DND-41 (cell line): ENCODE measurements at regions not wholly inside any gene's neighbourhood (a gene's known extent, or its start where the extent isn't known, plus 50 kb on each side); places are given as distances from the start of the nearest gene placed in this dataset.

Source experiments
- ATAC-seq: fragments of 200-7000 bp; cut with Tn5 transposase; 3 replicates; pipeline ENCODE4 v1.9.1; 2021; ENCODE audit warnings: low read depth; ENCODE audit not compliant: insufficient read depth
- DNase-seq: peaks from one replicate; pipeline ENCODE4 v3.0.0-alpha.2; 2020
- H2AFZ ChIP-seq: 2 replicates; pipeline ENCODE4 v1.6.0; 2012; ENCODE audit warnings: low read depth, low read length
- H3K27ac ChIP-seq: 2 replicates; pipeline ENCODE4 v1.5.1; 2012; ENCODE audit warnings: low read length, inconsistent platforms
- H3K27me3 ChIP-seq: fragments of 200-600 bp; sonication (generic); 2 replicates; pipeline ENCODE4 v1.6.0; 2012; ENCODE audit warnings: low read length, mild to moderate bottlenecking, inconsistent platforms; ENCODE audit not compliant: insufficient read depth, poor library complexity
- H3K36me3 ChIP-seq: 2 replicates; pipeline ENCODE4 v1.5.1; 2012; ENCODE audit warnings: low read length, inconsistent platforms; ENCODE audit not compliant: insufficient read depth
- H3K4me1 ChIP-seq: 2 replicates; pipeline ENCODE4 v1.5.1; 2012; ENCODE audit warnings: mild to moderate bottlenecking, low read length; ENCODE audit not compliant: insufficient read depth
- H3K4me2 ChIP-seq: 2 replicates; pipeline ENCODE4 v1.6.0; 2012; ENCODE audit warnings: mild to moderate bottlenecking, moderate library complexity, low read length, inconsistent platforms; ENCODE audit not compliant: insufficient read depth
- H3K4me3 ChIP-seq, 2 experiments: fragments of 200-600 bp in 1 of 2; shearing (Covaris generic) in 1 of 2; 2 replicates each; pipeline ENCODE4 v1.5.1; 2012 to 2016; ENCODE audit warnings: inconsistent platforms in 2 of 2, low read length in 2 of 2, mild to moderate bottlenecking in 2 of 2, low read depth in 1 of 2, moderate library complexity in 1 of 2
- H3K79me2 ChIP-seq: 2 replicates; pipeline ENCODE4 v1.6.0; 2012; ENCODE audit warnings: low read length, inconsistent platforms; ENCODE audit not compliant: insufficient read depth
- H3K9ac ChIP-seq: 2 replicates; pipeline ENCODE4 v1.6.0; 2012; ENCODE audit warnings: low read depth, mild to moderate bottlenecking, inconsistent platforms, low read length, moderate library complexity
- H3K9me3 ChIP-seq: 2 replicates; pipeline ENCODE4 v1.5.1; 2012; ENCODE audit warnings: low read length, moderate library complexity, mild to moderate bottlenecking, inconsistent platforms; ENCODE audit not compliant: insufficient read depth, severe bottlenecking
- H4K20me1 ChIP-seq: 2 replicates; pipeline ENCODE4 v1.6.0; 2012; ENCODE audit warnings: low read length; ENCODE audit not compliant: insufficient read depth
- EZH2 ChIP-seq: IDR thresholded peaks from 3 replicates; pipeline ENCODE4 v1.6.1; 2012; ENCODE audit warnings: borderline replicate concordance, low read depth, mild to moderate bottlenecking, moderate library complexity, low read length, inconsistent platforms; ENCODE audit not compliant: severe bottlenecking
- TF ChIP-seq, protein P1 (sequence below): IDR thresholded peaks from 2 replicates; pipeline ENCODE4 v1.5.1; 2012; ENCODE audit warnings: borderline replicate concordance, low read length, moderate library complexity, mild to moderate bottlenecking; ENCODE audit not compliant: poor library complexity, severe bottlenecking; ENCODE audit errors: extremely low read depth

DNA sequence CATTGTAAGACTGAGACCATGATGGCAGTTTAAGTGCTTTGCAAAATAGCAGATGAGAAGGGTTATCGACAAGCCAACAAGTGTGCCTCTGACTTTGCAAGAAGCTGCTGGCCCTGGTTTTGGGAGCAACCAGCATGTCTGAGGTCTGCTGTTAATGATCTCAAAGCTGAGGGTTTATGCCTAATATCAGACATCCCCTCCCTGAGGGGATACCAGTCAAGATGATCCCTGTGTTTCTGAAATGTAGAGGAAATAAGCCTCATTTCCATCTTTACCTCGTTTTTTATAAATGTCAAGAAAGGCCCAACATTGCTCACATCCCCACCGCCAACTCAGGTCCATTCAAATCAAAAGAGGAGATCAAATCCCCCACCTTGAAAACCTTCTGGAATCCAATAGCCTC lies 120.6 kb downstream of the MYCN start:
- H3K36me3 ChIP-seq: no peaks in the 10 kb centered on the region
- H3K9ac ChIP-seq: no peak overlapping the region
- H3K27me3 ChIP-seq: no peaks in the 10 kb centered on the region
- no peaks in the 10 kb centered on the region for H4K20me1 ChIP-seq
- no peaks in the 10 kb centered on the region for H3K79me2 ChIP-seq
- H3K9me3 ChIP-seq: peaks cover 10% of the 10 kb centered on the region
- ATAC-seq (no peak), DNase-seq (no peak)
- H3K4me1 ChIP-seq: no peaks in the 10 kb centered on the region
- TF ChIP-seq, protein P1, sequence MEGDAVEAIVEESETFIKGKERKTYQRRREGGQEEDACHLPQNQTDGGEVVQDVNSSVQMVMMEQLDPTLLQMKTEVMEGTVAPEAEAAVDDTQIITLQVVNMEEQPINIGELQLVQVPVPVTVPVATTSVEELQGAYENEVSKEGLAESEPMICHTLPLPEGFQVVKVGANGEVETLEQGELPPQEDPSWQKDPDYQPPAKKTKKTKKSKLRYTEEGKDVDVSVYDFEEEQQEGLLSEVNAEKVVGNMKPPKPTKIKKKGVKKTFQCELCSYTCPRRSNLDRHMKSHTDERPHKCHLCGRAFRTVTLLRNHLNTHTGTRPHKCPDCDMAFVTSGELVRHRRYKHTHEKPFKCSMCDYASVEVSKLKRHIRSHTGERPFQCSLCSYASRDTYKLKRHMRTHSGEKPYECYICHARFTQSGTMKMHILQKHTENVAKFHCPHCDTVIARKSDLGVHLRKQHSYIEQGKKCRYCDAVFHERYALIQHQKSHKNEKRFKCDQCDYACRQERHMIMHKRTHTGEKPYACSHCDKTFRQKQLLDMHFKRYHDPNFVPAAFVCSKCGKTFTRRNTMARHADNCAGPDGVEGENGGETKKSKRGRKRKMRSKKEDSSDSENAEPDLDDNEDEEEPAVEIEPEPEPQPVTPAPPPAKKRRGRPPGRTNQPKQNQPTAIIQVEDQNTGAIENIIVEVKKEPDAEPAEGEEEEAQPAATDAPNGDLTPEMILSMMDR: no peak
- no peak for TF ChIP-seq EZH2
- H3K4me3 ChIP-seq: no peak overlapping the region
- no peak overlapping the region for H2AFZ ChIP-seq
- no peak overlapping the region for H3K27ac ChIP-seq
- no peak overlapping the region for H3K4me2 ChIP-seq

DNA sequence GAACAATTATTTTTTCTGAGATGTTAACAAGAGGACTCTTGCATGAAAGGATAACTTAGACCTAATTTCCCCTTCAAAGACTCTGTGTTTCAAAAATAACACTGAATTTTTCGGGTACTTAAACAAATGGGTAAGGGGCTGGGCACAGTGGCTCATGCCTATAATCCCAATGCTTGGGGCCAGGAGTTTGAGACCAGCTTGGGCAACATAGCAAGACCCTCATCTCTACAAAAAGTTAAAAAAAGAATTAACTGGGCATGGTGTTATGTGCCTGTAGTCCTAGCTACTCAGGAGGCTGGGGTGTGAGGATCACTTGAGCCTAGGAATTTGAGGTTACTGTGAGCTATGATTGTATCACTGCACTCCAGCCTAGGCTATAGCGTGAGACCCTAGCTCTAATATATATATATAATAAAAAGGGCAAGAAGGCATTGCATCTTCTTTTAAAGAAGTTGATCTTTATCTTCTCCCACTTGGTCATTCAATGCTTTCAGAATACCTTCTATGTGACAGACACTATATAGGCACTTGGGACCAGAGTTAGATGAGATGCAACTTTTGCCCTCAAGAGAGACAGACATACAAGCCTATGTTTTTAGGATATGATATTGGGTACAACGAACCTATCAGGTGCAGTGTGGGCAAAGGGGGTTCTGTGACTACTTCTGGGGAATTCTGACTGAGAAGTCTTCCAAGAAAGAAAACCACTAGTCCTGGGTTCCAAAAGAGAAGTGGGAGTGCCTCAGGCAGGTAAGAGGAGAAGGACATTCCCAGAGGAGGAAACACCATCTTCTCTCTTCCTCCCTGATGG lies 120.0 kb downstream of the MYCN start:
- H3K4me3 ChIP-seq: no peak overlapping the region
- no peaks in the 10 kb centered on the region for H3K4me1 ChIP-seq
- no peaks in the 10 kb centered on the region for H4K20me1 ChIP-seq
- H3K9me3 ChIP-seq: peaks cover 10% of the 10 kb centered on the region
- no peaks in the 10 kb centered on the region for H3K79me2 ChIP-seq
- DNase-seq (no peak), ATAC-seq (no peak)
- H3K27ac ChIP-seq: no peak overlapping the region
- no peaks in the 10 kb centered on the region for H3K27me3 ChIP-seq
- H2AFZ ChIP-seq: no peak overlapping the region
- no peak overlapping the region for H3K9ac ChIP-seq
- no peak for TF ChIP-seq EZH2
- TF ChIP-seq, protein P1: no peak
- no peak overlapping the region for H3K4me2 ChIP-seq
- H3K36me3 ChIP-seq: no peaks in the 10 kb centered on the region

DNA sequence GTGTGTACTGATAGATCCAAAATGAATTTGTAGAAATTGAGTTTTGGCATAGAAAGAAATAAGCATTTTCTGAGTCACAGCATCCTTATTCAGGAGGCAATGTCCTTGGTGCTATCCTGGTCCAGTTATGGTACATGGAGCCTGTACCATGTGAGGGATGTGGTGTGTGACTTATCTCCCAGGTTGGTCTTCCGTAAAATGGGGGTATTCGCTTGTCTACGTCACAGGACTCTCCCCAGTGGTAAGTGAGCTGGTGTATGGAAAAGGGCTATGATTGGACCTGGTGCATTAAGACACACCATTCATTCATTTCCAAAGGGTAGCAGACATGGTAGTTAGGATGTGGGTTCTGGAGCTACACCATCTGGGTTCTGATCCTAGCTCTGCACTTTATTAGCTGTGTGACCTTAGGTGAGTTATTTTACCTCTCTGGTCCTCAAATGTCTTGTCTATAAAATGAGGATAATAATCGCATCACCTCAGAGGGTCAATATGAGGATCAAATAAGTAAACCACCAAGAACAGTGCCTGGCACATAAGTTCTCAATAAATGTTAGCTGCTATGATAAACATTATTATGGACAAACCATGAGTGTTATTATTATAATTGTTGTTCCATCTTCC lies 119.2 kb downstream of the MYCN start:
- H3K27ac ChIP-seq: no peak overlapping the region
- H3K4me2 ChIP-seq: no peak overlapping the region
- peaks cover 10% of the 10 kb centered on the region for H3K9me3 ChIP-seq
- DNase-seq: no peak
- TF ChIP-seq, protein P1: no peak
- no peak for TF ChIP-seq EZH2
- H3K36me3 ChIP-seq: no peaks in the 10 kb centered on the region
- no peak for ATAC-seq
- H3K9ac ChIP-seq: no peak overlapping the region
- no peak overlapping the region for H2AFZ ChIP-seq
- no peaks in the 10 kb centered on the region for H4K20me1 ChIP-seq
- H3K79me2 ChIP-seq: no peaks in the 10 kb centered on the region
- no peak overlapping the region for H3K4me3 ChIP-seq
- no peaks in the 10 kb centered on the region for H3K27me3 ChIP-seq
- no peaks in the 10 kb centered on the region for H3K4me1 ChIP-seq
